GM23248 (cell line): ENCODE measurements at regions not wholly inside any gene's neighbourhood (a gene's known extent, or its start where the extent isn't known, plus 50 kb on each side); places are given as distances from the start of the nearest gene placed in this dataset.

Experiments used
- EZH2 ChIP-seq: fragments of 200-600 bp; sonication (generic); IDR thresholded peaks from 2 replicates; pipeline ENCODE4 v1.6.1; 2018; ENCODE audit warnings: antibody characterized with exemption, mild to moderate bottlenecking; ENCODE audit not compliant: insufficient read depth, poor library complexity, severe bottlenecking
- EZH2phosphoT487 ChIP-seq: fragments of 200-600 bp; sonication (generic); IDR thresholded peaks from 2 replicates; pipeline ENCODE4 v1.6.1; 2018; ENCODE audit warnings: antibody characterized with exemption, moderate library complexity, mild to moderate bottlenecking, low read depth; ENCODE audit not compliant: insufficient read depth

GRCh38 chr15:36161108-36161507 lies 418.3 kb upstream of the CDIN1 start:
- TF ChIP-seq EZH2 = no peak
- no peak for TF ChIP-seq EZH2phosphoT487
